Panc1 (cell line): ENCODE measurements at regions not wholly inside any gene's neighbourhood (a gene's known extent, or its start where the extent isn't known, plus 50 kb on each side); places are given as distances from the start of the nearest gene placed in this dataset.

Experiments
- POLR2AphosphoS5 ChIP-seq: IDR thresholded peaks from 2 replicates; pipeline ENCODE4 v1.6.1; 2012; ENCODE audit warnings: mild to moderate bottlenecking, low read depth, low read length, moderate library complexity
- TF ChIP-seq, protein P1 (sequence below): fragments of 450-650 bp; IDR thresholded peaks from 2 replicates; pipeline ENCODE4 v1.5.1; 2017; ENCODE audit warnings: mild to moderate bottlenecking
- TF ChIP-seq, protein P2 (sequence below), 2 experiments: IDR thresholded peaks; 2 replicates each; pipeline ENCODE4 v1.6.1; 2011 to 2012; ENCODE audit warnings: low read depth in 2 of 2, control low read depth in 1 of 2, low read length in 1 of 2, mild to moderate bottlenecking in 1 of 2, moderate library complexity in 1 of 2; ENCODE audit not compliant: insufficient read depth in 1 of 2

DNA sequence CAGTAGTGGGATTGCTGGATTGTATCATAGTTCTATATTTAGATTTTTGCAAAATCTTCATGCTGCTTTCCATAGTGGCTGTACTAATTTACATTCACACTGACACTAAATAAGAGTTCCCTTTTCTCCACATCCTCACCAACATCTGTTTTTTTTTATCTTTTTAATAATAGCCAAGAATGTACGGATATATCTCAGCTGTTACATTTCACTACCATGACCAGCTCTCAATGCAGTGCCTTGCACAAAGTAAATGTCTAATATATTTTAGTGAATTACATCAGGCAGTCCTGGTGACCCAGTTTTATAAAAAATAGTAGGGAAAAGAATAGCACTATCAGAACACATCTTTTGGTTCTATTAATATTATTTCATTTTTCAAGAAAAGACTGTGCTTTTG is 161.8 kb downstream of the LNPK start:
- TF ChIP-seq, protein P1, sequence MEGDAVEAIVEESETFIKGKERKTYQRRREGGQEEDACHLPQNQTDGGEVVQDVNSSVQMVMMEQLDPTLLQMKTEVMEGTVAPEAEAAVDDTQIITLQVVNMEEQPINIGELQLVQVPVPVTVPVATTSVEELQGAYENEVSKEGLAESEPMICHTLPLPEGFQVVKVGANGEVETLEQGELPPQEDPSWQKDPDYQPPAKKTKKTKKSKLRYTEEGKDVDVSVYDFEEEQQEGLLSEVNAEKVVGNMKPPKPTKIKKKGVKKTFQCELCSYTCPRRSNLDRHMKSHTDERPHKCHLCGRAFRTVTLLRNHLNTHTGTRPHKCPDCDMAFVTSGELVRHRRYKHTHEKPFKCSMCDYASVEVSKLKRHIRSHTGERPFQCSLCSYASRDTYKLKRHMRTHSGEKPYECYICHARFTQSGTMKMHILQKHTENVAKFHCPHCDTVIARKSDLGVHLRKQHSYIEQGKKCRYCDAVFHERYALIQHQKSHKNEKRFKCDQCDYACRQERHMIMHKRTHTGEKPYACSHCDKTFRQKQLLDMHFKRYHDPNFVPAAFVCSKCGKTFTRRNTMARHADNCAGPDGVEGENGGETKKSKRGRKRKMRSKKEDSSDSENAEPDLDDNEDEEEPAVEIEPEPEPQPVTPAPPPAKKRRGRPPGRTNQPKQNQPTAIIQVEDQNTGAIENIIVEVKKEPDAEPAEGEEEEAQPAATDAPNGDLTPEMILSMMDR, result no peak
- TF ChIP-seq, protein P2, sequence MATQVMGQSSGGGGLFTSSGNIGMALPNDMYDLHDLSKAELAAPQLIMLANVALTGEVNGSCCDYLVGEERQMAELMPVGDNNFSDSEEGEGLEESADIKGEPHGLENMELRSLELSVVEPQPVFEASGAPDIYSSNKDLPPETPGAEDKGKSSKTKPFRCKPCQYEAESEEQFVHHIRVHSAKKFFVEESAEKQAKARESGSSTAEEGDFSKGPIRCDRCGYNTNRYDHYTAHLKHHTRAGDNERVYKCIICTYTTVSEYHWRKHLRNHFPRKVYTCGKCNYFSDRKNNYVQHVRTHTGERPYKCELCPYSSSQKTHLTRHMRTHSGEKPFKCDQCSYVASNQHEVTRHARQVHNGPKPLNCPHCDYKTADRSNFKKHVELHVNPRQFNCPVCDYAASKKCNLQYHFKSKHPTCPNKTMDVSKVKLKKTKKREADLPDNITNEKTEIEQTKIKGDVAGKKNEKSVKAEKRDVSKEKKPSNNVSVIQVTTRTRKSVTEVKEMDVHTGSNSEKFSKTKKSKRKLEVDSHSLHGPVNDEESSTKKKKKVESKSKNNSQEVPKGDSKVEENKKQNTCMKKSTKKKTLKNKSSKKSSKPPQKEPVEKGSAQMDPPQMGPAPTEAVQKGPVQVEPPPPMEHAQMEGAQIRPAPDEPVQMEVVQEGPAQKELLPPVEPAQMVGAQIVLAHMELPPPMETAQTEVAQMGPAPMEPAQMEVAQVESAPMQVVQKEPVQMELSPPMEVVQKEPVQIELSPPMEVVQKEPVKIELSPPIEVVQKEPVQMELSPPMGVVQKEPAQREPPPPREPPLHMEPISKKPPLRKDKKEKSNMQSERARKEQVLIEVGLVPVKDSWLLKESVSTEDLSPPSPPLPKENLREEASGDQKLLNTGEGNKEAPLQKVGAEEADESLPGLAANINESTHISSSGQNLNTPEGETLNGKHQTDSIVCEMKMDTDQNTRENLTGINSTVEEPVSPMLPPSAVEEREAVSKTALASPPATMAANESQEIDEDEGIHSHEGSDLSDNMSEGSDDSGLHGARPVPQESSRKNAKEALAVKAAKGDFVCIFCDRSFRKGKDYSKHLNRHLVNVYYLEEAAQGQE (IDR thresholded peaks at IDR 0.05; ENCODE audit: insufficient read depth in 1 of 2, low read depth in 2 of 2, low read length in 1 of 2), result no peak
- TF ChIP-seq POLR2AphosphoS5, result no peak
